Cardiac septum (tissue), 1 donor: ENCODE measurements at regions not wholly inside any gene's neighbourhood (a gene's known extent, or its start where the extent isn't known, plus 50 kb on each side); places are given as distances from the start of the nearest gene placed in this dataset.
"Not testable (repeated sequence)": the region's sequence is repeated elsewhere in the genome, so short reads cannot be mapped to it uniquely, and the experiment has no call there.

Experiments used
- DNase-seq: peaks from one replicate; pipeline ENCODE4 v3.0.0-alpha.2; 2020; ENCODE audit warnings: low spot score
- intact Hi-C: fragments of 100-400 bp; cut with DNase I; formaldehyde crosslinking; loops from one replicate; pipeline ENCODE4 v1.14.0; 2022
- donor health status: DM: no; HTN: no; CAD: no.

DNA sequence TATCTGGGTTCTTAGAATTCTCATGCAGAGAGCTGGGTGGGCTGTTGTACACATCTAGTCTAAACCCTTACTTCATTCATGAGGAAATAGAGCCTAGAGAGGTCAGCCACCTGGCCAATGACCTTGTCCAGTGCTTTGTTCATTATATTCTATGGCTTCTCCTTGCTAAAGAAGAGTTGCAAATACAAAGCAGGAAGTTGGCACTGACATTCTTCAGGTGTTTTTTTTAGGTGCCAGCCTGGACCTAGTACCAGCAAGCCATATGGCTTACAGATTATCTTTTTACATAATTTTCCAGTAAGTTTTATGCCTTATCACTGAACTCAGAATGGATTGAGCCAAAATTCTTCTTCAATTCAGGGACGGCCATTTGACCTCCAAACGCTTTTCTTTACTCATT is 54.7 kb upstream of the PGM2 start:
- intact Hi-C loops: no loop called here
- no peak for DNase-seq

DNA sequence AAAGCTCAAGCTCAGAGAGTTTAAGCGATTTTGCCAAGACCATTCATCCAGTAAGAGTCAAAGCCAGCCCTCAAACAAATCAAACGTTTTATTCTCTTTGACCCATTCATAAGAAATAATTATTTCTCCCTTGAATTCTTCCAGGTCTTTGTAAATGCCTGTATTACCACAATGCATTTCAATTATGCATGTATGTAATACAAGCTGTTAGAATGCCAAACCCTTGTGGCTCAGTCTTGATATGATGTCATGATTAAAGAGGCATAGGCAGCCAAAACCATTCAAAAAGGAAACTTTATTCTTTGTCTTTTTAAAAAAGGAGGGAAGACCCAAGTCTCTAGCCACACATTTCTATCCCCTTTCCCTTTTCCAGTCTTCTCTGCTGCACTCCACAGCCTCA is 56.5 kb upstream of the PGM2 start:
- no peak for DNase-seq
- intact Hi-C loops: no loop called here

DNA sequence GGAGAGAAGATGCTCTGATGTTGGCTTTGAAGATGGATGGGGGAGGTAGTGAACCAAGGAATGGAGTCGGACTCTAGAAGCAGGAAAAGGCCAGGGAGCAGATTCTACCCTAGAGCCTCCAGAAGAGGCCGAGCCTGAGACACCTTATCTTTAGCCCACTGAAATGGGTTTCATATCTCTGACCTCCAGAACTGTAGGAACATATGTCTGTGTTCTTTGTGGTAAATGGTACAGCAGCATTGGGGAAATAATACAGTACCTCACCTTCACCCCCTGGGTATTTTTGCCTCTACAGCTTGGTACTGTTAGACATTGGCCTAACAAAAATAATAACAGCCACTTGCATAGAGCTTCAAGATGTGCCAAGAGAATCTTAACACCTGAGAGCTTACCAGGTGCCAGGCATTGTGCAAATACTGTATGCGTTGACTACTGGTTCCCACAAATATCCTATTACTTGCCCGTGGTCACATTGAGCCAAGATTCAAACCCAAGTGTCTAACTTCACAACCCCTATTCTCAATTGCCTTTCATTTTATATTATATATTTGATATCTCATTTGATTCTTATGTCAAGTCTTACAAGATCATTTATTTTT is 57.0 kb upstream of the PGM2 start:
- intact Hi-C loops: no loop called here
- no peak for DNase-seq

DNA sequence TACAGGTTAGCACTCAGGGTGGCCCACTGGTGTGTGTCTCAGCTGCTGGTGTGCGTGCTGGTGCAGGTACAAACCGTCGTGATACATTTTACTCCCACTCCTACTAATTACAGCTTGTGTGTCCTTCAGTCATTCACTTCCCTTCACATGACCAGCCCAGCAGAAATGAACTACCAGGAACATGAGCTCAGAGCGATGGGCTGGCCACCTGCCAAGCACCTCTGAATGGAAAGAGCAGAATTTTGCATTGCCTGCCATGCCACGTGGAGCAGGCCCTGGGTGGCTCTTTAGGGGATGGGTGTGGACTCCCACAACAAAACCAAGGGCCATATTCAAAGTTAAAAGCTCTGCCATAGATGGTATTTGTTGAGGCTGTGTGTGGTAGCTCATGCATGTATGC is 58.9 kb upstream of the PGM2 start:
- DNase-seq: peak; percentile 79
- intact Hi-C loops: no loop called here

DNA sequence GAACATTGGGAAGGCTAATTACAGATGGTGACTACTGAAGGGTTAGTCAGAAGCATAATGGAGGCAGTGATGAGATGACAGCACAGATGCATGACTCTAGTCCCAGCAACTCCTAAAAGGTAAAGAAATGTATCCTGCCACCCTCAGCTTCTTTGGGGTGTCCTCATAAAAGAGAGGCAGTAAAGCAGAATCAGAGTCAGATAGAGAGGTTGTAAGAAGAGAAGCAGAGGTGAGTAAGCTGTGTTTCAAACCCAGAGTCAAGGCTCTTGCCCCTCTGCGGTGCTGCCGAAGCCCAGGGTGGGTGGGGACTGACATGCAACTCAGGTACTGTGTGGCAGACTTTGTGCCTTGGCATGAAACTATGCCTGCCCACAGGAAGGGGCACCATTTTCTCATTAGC is 59.5 kb upstream of the PGM2 start:
- intact Hi-C loops: no loop called here

DNA sequence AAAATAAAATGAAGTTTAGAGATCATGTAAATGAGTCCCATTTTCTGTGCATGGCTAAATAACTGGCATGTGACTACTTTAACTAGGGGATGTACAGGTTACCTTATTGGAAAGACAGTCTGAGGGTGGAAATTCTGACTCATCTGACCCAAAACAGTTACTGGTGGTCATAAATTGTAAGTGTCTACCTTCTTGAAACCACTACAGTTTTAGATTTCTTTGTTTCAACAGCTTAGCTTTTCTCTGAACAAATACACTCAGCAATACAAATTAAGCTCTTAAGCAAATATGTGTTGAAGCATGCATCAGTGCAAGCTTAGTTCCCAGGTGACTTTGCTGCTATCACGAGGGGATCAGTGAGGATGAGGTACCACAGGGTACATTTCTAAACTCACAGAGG is 60.7 kb upstream of the PGM2 start:
- DNase-seq: no peak
- intact Hi-C loops: no loop called here

More for the DNA sequence above, 59.5 kb upstream of the PGM2 start:
- DNase-seq: no peak

DNA sequence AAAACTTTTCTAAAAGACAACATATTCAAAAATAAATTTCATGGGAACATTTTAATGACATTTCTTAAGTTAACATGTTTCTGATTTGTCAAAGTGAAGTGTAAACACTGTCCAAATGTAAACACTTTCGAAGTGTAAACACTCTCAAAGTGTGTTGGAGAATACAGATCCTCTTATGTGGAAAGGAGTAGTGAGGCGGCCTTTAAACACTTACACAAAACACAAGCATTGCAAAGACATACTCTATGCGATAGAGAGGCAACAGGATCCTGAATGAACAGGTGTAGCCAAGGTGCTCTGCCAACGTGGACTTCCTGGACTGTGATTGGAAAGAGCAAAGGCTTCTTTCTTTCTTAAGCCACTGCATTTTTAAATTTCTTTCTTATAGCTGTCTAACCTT is 62.7 kb upstream of the PGM2 start:
- no peak for DNase-seq

DNA sequence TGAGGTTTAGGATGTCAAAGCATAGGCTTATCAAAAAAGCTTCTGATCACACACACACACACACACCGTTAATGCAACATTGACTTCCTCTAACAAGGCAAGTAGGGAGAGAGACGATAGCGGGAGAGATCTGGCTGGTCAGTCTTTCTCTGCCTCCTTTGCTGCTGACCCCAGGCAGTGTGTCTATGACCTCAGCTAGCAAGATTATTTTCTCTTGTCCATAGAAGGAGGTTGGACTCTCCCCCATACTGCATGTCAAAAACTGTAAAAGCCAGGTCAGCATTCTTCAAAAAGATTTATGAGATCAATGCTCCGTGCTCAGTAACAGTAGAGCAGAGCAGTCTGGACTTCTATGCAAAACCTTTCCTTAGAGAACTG is 63.5 kb upstream of the PGM2 start:
- intact Hi-C loops: no loop called here

More for the DNA sequence above, 62.7 kb upstream of the PGM2 start:
- intact Hi-C loops: no loop called here

DNA sequence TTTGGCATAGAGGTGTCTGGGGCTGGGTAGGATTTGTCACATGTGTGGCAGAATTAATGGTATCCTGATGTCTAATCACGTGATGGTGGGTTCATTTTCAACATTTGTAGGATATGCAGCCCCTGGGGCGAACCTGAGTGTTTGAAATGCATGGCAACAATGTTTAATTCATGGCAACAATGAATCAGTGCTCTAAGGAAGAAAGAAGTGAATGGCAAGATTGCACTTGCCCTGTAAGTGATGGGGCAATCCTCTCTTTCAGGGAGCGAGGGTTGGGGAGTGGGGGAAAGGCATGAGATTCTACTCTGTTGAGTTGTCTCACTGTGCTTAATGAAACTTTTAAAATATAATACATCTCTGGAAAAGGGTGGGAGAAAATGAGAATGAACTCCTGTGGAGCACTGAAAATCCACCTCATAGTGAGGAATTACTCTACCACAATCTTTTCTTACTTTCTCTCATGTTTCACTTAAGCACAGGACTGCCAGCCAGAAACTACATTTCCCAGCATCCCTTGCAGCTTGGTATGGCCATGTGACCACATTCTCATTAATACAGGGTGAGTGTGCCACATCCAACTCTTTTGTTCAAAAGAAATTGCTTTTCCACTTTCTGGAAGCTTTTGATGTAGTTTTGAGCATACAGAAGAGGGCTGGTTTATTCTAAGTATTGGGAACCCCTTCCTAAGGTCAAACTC is 64.0 kb upstream of the PGM2 start:
- DNase-seq: no peak
- intact Hi-C loops: no loop called here

More for the DNA sequence above, 63.5 kb upstream of the PGM2 start:
- DNase-seq: no peak

DNA sequence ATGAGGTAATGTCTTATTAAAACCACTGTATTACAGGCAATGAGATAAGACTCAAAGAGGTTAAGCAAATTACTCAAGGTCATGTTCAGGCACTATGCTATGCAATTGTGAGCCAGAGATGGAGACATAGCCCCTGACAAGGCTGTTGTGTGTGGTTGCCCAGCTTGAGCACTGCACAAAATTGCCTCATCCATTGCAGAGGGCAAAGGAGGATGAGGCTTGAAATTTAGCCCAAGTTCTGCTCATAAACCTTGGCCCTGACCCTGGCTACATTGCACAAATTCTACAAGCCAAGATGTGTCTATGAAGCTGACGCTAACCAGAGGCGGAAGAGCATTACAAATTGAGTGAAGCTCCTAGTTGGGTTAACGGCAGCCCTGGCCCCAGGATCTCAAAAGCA is 65.6 kb upstream of the PGM2 start:
- no peak for DNase-seq
- intact Hi-C loops: no loop called here

DNA sequence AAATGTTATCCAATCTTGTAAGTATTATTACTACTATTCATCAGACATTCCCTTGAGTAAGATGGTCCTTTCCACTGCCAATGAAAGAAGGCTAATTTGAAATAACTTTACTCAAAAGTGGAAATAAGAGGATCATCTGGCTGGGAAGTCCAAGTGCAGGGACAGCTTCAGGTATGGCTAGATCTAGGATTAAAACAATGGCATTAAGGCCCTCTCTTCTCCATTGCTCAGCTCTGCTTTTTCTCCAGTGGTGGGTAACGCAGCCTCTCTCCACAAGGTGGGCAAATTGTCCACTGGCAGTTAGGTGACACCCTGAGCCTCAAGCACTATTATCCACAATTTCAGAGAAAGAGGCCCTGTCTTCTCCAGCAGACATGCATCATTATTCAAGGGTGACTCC is 66.7 kb upstream of the PGM2 start:
- no peak for DNase-seq
- intact Hi-C loops: no loop called here

DNA sequence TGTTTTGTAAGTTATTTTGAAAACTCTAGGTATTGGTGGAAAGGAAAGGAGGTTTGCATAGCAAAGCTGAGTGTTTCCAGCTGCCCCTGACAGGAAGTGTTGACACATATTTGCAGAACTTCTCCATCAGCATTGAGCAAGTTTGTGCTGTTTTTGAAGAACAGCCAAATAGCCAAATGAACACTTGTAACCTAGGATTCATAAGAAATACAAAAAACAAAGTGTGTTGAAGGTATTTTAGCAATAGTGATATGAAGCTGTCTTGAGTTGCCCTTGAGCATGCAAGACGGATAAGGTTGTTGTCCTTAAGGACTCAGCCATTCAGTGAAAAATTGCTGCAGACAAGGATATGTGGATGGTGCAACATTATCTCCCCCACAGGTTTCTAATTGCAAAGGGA is 68.3 kb upstream of the PGM2 start:
- intact Hi-C loops: no loop called here
- no peak for DNase-seq

DNA sequence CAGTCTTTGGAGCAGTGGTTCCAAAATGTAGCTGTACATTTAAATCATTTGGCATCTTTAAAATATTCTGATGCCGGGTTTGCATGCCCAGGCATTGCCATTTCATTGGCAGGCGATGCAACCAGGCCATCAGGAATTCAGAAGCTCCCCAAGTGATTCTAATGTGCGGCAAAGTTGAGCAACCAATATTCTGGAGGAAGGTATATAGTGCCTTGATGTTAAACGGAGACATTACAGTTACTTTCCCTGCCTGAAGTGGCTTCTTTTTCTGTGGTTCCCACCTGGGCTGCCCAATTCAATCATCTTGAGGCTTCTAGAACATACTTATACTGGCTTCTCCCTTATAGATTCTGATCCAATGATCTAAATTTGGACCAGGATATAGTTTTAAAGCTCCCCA is 68.7 kb upstream of the PGM2 start:
- no peak for DNase-seq
- intact Hi-C loops: no loop called here

DNA sequence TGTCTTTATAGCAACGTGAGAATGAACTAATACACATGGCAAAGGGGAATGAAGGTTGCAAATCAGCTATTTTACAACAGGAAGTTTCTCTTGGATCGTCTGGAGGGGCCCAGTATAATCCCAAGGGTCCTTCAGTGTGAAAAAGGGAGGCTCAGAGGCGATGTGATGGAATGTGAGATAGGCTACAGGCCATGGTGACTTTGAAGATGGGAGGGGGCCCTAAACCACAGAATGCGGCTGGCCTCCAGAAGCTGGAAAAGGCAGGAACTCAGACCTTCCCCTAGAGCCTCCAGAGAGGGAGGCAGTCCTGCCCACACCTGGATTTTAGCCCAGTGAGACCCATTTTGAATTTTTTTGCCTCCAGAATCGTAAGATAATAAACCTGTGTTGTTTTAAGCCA is 69.4 kb upstream of the PGM2 start:
- no peak for DNase-seq
- intact Hi-C loops: no loop called here

DNA sequence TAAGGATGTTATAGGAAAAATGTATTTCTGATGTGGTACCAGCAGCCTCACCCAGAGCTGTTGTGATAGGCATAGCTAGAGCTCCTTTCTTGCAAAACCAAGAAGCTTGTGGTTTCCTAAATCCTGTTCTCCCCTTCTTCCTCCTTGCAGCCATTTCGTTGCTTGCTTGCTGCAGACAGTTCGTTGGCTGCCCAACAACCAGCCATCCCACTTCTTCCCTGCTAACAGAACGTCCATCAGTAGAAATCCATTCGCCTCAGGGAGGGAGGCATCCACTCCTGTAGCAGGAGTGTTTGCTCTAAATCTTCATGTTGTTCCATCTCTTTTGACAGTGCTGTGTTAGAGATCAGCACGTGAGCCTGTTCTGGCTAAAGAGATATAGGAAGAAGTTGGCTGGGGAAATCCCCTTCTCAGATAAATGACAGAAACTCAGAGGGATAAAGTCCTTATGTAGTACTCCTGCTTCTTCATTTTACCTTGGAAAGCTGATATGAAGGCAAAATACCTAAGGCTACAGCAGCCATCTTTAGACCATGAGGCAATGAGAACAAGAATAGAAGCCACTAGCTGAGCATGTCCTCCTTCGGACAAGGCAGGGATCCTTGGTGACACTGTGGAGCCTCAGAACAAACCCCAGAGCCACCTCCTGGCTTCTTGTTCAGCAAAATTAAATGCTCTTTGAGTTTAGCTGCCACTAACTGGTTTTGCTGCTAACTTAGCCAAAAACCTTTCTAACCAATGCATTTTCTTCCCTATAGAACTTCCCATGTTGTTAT is 68.4 kb upstream of the RELL1 start:
- intact Hi-C loops: no loop called here
- DNase-seq: no peak

DNA sequence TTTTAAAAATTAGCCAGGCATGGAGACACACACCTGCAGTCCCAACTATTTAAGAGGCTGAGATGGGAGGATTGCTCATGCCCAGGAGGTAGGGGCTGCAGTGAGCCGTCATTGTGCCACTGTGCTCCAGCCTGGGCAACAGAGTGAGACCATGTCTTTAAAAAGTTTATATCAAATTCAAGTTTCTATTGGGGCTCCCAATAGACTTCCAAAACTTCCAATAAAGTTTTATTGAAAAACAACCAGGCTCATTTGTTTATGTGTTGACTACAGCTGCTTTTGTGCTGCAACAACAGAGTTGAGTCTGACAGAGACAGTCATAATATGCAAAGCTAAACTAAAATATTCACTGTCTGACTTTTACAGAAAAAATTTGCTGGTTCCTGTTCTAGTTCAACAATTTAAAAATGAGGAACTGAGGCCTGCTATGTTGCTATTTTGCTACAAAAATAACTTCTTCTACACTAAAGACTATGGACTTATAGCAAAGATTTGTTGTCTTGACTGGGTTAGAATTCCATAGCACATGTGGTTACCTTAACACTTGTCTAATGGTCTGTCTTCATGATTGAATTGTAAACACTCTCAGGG is 63.3 kb upstream of the RELL1 start:
- intact Hi-C loops: no loop called here
- DNase-seq: no peak

DNA sequence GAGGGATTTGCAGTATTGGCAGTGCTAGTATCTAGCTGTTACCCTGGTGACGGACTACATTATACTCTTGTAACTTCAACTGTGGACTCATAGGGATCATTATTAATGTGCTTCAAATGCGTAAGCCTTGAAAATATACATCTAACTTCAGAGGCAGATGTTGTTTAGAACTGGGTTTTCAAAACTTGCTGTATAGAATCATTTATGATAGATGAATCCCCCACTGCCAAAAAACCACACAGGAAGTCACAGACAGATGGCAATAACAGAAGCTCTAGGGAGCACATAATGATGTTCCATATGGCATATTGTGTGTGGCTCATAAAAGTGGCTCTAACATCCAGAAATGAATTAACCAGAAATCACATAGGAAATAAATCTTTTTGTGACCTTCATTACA is 62.3 kb upstream of the RELL1 start:
- intact Hi-C loops: no loop called here
- DNase-seq: no peak

DNA sequence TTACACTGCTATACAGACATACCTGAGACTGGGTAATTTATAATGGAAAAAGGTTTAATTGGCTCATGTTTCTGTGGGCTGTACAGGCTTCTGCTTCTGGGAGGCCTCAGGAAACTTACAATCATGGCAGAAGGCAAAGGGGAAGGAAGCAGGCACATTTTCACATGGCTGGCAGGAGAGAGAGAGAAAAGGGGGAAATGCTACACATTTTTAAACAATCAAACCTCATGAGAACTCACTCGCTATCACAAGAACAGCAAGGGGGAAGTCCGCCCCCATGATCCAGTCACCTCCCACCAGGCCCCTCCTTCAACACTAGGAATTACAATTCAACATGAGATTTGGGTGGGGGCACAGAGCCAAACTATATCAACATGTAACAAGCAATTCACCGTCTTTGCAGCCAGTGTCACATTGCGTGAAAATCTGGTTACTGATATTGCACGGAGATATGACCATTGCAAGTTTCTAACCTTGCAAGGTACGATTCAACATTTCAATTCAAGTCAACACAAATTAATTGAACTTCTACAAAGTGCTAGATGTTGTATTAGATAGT is 61.7 kb upstream of the RELL1 start:
- intact Hi-C loops: no loop called here
- no peak for DNase-seq

DNA sequence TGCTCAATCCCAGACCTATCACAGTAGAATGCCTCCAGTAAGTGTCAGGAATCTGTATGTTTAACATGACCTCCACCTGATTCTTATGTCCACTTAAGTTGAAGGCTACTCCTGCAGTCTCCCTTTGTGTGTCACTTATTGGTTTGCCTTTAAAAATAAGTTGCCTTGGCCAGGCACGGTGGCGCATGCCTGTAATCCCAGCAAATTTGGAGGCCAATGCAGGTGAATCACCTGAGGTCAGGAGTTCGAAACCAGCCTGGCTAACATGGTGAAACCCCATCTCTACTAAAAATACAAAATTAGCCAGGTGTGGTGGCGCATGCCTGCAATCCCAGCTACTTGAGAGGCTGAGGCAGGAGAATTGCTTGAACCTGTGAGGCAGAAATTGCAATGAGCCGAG is 60.7 kb upstream of the RELL1 start:
- intact Hi-C loops, DNase-seq: not testable (repeated sequence)

DNA sequence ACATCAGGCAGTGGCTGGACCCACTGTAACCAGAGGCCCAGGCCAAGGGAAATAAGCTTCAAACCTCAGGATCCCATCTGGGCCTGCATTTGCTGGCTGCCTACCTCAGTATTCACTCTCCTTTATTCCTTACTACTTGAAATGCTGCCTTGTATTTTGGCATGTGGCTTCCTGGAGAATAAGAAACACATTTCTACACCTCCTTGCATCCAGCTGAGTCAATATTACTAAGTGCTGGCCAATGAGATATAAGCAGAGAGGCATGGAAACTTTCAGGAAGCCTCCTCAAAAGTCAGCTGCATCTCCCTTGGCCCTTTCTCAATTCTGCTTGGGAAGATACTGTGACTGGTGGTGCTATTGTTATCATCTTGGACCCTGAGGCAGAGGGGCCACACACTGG is 59.8 kb upstream of the RELL1 start:
- intact Hi-C loops: no loop called here
- no peak for DNase-seq
